Stimulated activated memory B cell treated with anti-CD40 and anti-IgM and Interleukin-4, amounts not matched to agents 10 μg/mL and 1 μg/mL and 100 μg/mL, for 72 hours (primary cell): ENCODE measurements at regions not wholly inside any gene's neighbourhood (a gene's known extent, or its start where the extent isn't known, plus 50 kb on each side); places are given as distances from the start of the nearest gene placed in this dataset.

Experiments
- ATAC-seq: fragments of 150-1000 bp; cut with Tn5 transposase; 2 replicates; pipeline ENCODE4 v1.10.0; 2021
- H3K27ac Mint-ChIP-seq: one replicate; pipeline ENCODE4 v1.8.0; 2022; ENCODE audit warnings: mild to moderate bottlenecking, mixed read lengths
- H3K27me3 Mint-ChIP-seq: one replicate; pipeline ENCODE4 v1.8.0; 2022; ENCODE audit warnings: mixed read lengths
- H3K36me3 Mint-ChIP-seq: one replicate; pipeline ENCODE4 v1.8.0; 2022; ENCODE audit warnings: mixed read lengths
- H3K4me1 Mint-ChIP-seq: one replicate; pipeline ENCODE4 v1.8.0; 2022; ENCODE audit warnings: mixed read lengths
- H3K4me3 Mint-ChIP-seq: one replicate; pipeline ENCODE4 v1.8.0; 2022; ENCODE audit warnings: mild to moderate bottlenecking, moderate library complexity, mixed read lengths
- H3K9me3 Mint-ChIP-seq: one replicate; pipeline ENCODE4 v1.8.0; 2022; ENCODE audit warnings: mixed read lengths

GRCh38 chr1:79363430-79363829, 356.9 kb upstream of the ADGRL4 start:
- ATAC-seq, result no peak
- no peaks in the 10 kb centered on the region for H3K4me1 Mint-ChIP-seq
- no peak overlapping the region for H3K27ac Mint-ChIP-seq
- no peak overlapping the region for H3K4me3 Mint-ChIP-seq
- H3K27me3 Mint-ChIP-seq, result no peaks in the 10 kb centered on the region
- H3K36me3 Mint-ChIP-seq, result no peaks in the 10 kb centered on the region
- no peaks in the 10 kb centered on the region for H3K9me3 Mint-ChIP-seq

GRCh38 chr1:79362470-79362869, 355.9 kb upstream of the ADGRL4 start:
- no peaks in the 10 kb centered on the region for H3K27me3 Mint-ChIP-seq
- no peak overlapping the region for H3K4me3 Mint-ChIP-seq
- H3K9me3 Mint-ChIP-seq, result no peaks in the 10 kb centered on the region
- no peak overlapping the region for H3K27ac Mint-ChIP-seq
- no peak for ATAC-seq
- no peaks in the 10 kb centered on the region for H3K4me1 Mint-ChIP-seq
- no peaks in the 10 kb centered on the region for H3K36me3 Mint-ChIP-seq

GRCh38 chr1:79355090-79355489, 348.6 kb upstream of the ADGRL4 start:
- Mint-ChIP-seq H3K27ac (no peak overlapping the region), H3K4me1 (no peaks in the 10 kb centered on the region), H3K4me3 (no peak overlapping the region), H3K27me3 (no peaks in the 10 kb centered on the region), H3K9me3 (no peaks in the 10 kb centered on the region), H3K36me3 (no peaks in the 10 kb centered on the region)
- ATAC-seq, result no peak

- H3K4me3 Mint-ChIP-seq, result no peak overlapping the region
- H3K36me3 Mint-ChIP-seq, result no peaks in the 10 kb centered on the region
- H3K4me1 Mint-ChIP-seq, result no peaks in the 10 kb centered on the region
- ATAC-seq, result no peak
- H3K27ac Mint-ChIP-seq, result no peak overlapping the region
- no peaks in the 10 kb centered on the region for H3K27me3 Mint-ChIP-seq
- no peaks in the 10 kb centered on the region for H3K9me3 Mint-ChIP-seq
These were observed 346.7 kb upstream of the ADGRL4 start for GRCh38 chr1:79353224-79353623.

- Mint-ChIP-seq H3K4me3 (no peak overlapping the region), H3K36me3 (no peaks in the 10 kb centered on the region), H3K27ac (no peak overlapping the region), H3K4me1 (no peaks in the 10 kb centered on the region), H3K9me3 (no peaks in the 10 kb centered on the region), H3K27me3 (no peaks in the 10 kb centered on the region)
- no peak for ATAC-seq
These were observed 320.3 kb upstream of the ADGRL4 start for GRCh38 chr1:79326875-79327274.

- no peak for ATAC-seq
- Mint-ChIP-seq H3K4me3 (no peak overlapping the region), H3K36me3 (no peaks in the 10 kb centered on the region), H3K9me3 (no peaks in the 10 kb centered on the region), H3K27me3 (no peaks in the 10 kb centered on the region), H3K27ac (no peak overlapping the region), H3K4me1 (no peaks in the 10 kb centered on the region)
These were observed 319.2 kb upstream of the ADGRL4 start for GRCh38 chr1:79325705-79326104.

GRCh38 chr1:79325126-79325525, 318.6 kb upstream of the ADGRL4 start:
- no peak overlapping the region for H3K4me3 Mint-ChIP-seq
- ATAC-seq, result no peak
- no peak overlapping the region for H3K27ac Mint-ChIP-seq
- no peaks in the 10 kb centered on the region for H3K36me3 Mint-ChIP-seq
- no peaks in the 10 kb centered on the region for H3K27me3 Mint-ChIP-seq
- no peaks in the 10 kb centered on the region for H3K4me1 Mint-ChIP-seq
- H3K9me3 Mint-ChIP-seq, result no peaks in the 10 kb centered on the region

- Mint-ChIP-seq H3K27me3 (no peaks in the 10 kb centered on the region), H3K4me1 (no peaks in the 10 kb centered on the region), H3K27ac (no peak overlapping the region), H3K36me3 (no peaks in the 10 kb centered on the region), H3K4me3 (no peak overlapping the region), H3K9me3 (no peaks in the 10 kb centered on the region)
- ATAC-seq, result no peak
These were observed 316.9 kb upstream of the ADGRL4 start for GRCh38 chr1:79323239-79324025.

GRCh38 chr1:79322511-79323027, 316.0 kb upstream of the ADGRL4 start:
- H3K27me3 Mint-ChIP-seq, result no peaks in the 10 kb centered on the region
- H3K4me1 Mint-ChIP-seq, result no peaks in the 10 kb centered on the region
- H3K9me3 Mint-ChIP-seq, result peaks cover 3% of the 10 kb centered on the region
- H3K36me3 Mint-ChIP-seq, result no peaks in the 10 kb centered on the region
- no peak overlapping the region for H3K4me3 Mint-ChIP-seq
- H3K27ac Mint-ChIP-seq, result no peak overlapping the region
- ATAC-seq, result no peak

- no peaks in the 10 kb centered on the region for H3K4me1 Mint-ChIP-seq
- H3K9me3 Mint-ChIP-seq, result peaks cover 6% of the 10 kb centered on the region
- no peak overlapping the region for H3K27ac Mint-ChIP-seq
- no peak for ATAC-seq
- H3K36me3 Mint-ChIP-seq, result no peaks in the 10 kb centered on the region
- H3K4me3 Mint-ChIP-seq, result no peak overlapping the region
- H3K27me3 Mint-ChIP-seq, result no peaks in the 10 kb centered on the region
These were observed 305.9 kb upstream of the ADGRL4 start for GRCh38 chr1:79312438-79312837.

- no peaks in the 10 kb centered on the region for H3K4me1 Mint-ChIP-seq
- H3K36me3 Mint-ChIP-seq, result no peaks in the 10 kb centered on the region
- H3K27me3 Mint-ChIP-seq, result no peaks in the 10 kb centered on the region
- H3K9me3 Mint-ChIP-seq, result peaks cover 3% of the 10 kb centered on the region
- no peak for ATAC-seq
- H3K4me3 Mint-ChIP-seq, result no peak overlapping the region
- H3K27ac Mint-ChIP-seq, result no peak overlapping the region
These were observed 304.1 kb upstream of the ADGRL4 start for GRCh38 chr1:79310609-79311008.

GRCh38 chr1:79304131-79304530, 297.6 kb upstream of the ADGRL4 start:
- no peaks in the 10 kb centered on the region for H3K4me1 Mint-ChIP-seq
- no peak overlapping the region for H3K4me3 Mint-ChIP-seq
- no peak overlapping the region for H3K27ac Mint-ChIP-seq
- no peaks in the 10 kb centered on the region for H3K27me3 Mint-ChIP-seq
- no peaks in the 10 kb centered on the region for H3K36me3 Mint-ChIP-seq
- peaks cover 3% of the 10 kb centered on the region for H3K9me3 Mint-ChIP-seq
- no peak for ATAC-seq

GRCh38 chr1:79303040-79303439, 296.5 kb upstream of the ADGRL4 start:
- Mint-ChIP-seq H3K4me1 (no peaks in the 10 kb centered on the region), H3K36me3 (no peaks in the 10 kb centered on the region), H3K27ac (no peak overlapping the region), H3K9me3 (peaks cover 3% of the 10 kb centered on the region), H3K27me3 (no peaks in the 10 kb centered on the region), H3K4me3 (no peak overlapping the region)
- no peak for ATAC-seq

GRCh38 chr1:79302380-79302930, 295.9 kb upstream of the ADGRL4 start:
- H3K4me3 Mint-ChIP-seq, result no peak overlapping the region
- no peaks in the 10 kb centered on the region for H3K4me1 Mint-ChIP-seq
- H3K36me3 Mint-ChIP-seq, result no peaks in the 10 kb centered on the region
- H3K27ac Mint-ChIP-seq, result no peak overlapping the region
- ATAC-seq, result no peak
- no peaks in the 10 kb centered on the region for H3K9me3 Mint-ChIP-seq
- H3K27me3 Mint-ChIP-seq, result no peaks in the 10 kb centered on the region

- Mint-ChIP-seq H3K9me3 (no peaks in the 10 kb centered on the region), H3K4me3 (no peak overlapping the region), H3K27me3 (no peaks in the 10 kb centered on the region), H3K27ac (no peak overlapping the region), H3K4me1 (no peaks in the 10 kb centered on the region), H3K36me3 (no peaks in the 10 kb centered on the region)
- no peak for ATAC-seq
These were observed 289.4 kb upstream of the ADGRL4 start for GRCh38 chr1:79295967-79296366.

GRCh38 chr1:79293611-79294010, 287.1 kb upstream of the ADGRL4 start:
- Mint-ChIP-seq H3K4me1 (no peaks in the 10 kb centered on the region), H3K27ac (no peak overlapping the region), H3K4me3 (no peak overlapping the region), H3K36me3 (no peaks in the 10 kb centered on the region), H3K9me3 (no peaks in the 10 kb centered on the region), H3K27me3 (no peaks in the 10 kb centered on the region)
- no peak for ATAC-seq
